HG03135 (cell line): ENCODE measurements at regions not wholly inside any gene's neighbourhood (a gene's known extent, or its start where the extent isn't known, plus 50 kb on each side); places are given as distances from the start of the nearest gene placed in this dataset.

ENCODE experiments used
- ATAC-seq: cut with Tn5 transposase; IDR thresholded peaks from one replicate; pipeline ENCODE4 v1.9.1; 2021; ENCODE audit warnings: mild to moderate bottlenecking, moderate library complexity; ENCODE audit not compliant: unreplicated experiment

GRCh38 chr10:105949721-105950120 lies 1214.8 kb downstream of the SORCS1 start:
- no peak for ATAC-seq

GRCh38 chr10:105925045-105925785 lies 1239.3 kb downstream of the SORCS1 start:
- no peak for ATAC-seq

DNA sequence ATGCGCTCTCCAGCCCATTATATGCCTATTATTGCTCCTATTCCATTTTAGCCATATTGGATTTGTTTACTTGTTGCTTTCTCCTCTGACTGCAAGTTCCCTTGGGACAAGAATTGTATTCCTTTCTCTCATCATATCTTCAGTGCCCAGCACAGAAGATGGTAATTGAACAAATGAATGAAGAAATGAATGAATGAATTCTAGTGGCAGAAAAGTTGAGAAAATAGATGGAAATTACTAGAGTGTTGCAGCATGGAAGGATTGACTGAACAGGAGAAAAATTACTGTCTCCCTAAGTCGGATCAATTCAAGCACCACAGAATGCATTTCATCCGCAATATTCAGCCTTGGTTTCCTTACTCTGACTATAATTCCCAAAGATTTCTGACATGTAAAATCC lies 1243.2 kb downstream of the SORCS1 start:
- ATAC-seq = no peak

DNA sequence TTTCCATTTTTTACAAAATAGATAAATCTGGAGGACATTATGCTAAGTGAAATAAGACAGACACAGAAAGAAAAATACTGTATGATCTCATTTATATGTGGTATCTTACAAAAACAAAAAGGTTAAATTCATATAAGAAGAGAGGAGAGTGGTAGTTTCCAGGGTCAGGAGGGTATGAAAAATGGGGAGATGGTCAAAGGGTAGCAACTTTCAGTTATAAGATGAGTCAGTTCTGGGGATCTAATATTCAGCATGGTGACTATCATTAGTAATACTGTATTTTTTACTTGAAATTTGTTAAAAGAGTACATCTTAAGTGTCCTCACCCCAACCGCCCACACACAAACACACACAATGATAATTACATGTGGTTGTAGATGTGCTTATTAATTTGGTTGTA lies 1250.1 kb downstream of the SORCS1 start:
- no peak for ATAC-seq

DNA sequence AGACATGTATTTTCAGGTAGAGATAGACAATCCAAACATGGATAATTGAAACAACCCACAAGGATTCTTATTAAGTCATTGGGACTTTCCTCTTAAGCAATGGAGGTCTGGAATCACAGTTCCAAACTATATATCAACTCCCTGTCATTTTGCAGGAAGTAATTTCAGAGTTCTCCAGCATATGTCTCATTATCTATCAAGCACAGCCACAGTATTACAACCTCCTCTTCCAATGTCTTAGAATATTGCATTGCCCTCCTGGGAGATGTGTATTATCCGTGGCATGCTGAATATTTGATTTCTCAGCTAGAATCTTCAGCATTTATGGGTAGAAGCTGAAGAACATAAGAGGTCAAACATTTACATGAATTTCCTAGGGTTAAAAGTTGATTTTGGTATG lies 1255.8 kb downstream of the SORCS1 start:
- ATAC-seq = no peak

DNA sequence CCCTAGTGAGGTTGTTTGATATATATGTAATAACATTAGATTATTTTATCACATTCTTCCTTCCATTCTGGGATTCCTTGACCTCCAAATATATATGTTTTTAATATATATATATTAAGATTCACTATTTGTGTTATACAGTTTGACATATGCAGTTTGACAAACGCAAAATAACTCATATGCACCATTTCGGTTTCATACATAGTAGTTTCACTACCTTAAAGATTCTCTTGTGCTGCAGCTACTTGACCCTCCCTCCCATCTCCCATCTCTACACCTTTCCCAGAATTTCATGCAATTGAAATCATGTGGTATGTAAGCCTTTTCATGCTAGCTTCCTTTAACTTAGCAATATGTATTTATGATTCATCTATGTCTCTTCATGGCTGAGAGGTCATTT lies 1244.4 kb downstream of the SORCS3 start:
- no peak for ATAC-seq

GRCh38 chr10:105879401-105879800 lies 1238.3 kb downstream of the SORCS3 start:
- ATAC-seq = no peak

DNA sequence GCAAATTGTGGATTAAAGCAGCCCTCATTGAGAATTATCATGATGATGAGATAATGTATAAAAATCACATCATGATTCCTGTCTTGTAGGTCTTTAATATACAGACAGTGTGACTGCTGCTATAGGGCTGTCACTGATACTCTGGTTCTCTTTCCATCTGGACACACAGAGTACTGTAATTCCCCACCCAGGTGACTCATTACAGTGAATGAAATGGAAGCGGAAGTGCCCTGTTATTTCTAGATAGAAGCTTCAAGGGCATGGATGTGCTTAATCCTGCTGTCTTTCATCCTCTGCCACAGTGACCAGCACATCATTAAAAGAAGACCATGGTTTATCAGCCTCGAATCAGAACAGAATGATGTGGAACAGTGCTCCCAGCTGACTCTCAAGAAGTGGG lies 1234.0 kb downstream of the SORCS3 start:
- no peak for ATAC-seq

- no peak for ATAC-seq
Measured at GRCh38 chr10:105872665-105873064, 1231.6 kb downstream of the SORCS3 start.

- ATAC-seq = no peak
Measured at GRCh38 chr10:105868935-105869334, 1227.8 kb downstream of the SORCS3 start.

DNA sequence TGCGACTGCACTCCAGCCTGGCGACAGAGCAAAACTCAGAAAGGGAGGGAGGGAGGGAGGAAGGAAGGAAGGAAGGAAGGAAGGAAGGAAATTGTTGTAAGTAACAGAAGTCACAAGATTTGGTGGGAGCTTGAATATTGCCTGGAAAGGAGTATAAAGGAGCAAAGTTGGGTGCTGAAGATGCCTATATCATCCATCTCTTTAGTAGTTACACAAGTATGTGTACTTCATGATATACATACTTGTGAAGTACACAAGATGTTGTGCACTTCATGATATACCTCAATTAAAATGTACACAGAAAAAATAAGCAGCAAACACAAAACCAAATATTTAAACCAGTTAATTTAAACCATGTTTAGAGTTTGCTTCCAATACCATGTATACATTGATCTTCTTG lies 1223.8 kb downstream of the SORCS3 start:
- no peak for ATAC-seq

DNA sequence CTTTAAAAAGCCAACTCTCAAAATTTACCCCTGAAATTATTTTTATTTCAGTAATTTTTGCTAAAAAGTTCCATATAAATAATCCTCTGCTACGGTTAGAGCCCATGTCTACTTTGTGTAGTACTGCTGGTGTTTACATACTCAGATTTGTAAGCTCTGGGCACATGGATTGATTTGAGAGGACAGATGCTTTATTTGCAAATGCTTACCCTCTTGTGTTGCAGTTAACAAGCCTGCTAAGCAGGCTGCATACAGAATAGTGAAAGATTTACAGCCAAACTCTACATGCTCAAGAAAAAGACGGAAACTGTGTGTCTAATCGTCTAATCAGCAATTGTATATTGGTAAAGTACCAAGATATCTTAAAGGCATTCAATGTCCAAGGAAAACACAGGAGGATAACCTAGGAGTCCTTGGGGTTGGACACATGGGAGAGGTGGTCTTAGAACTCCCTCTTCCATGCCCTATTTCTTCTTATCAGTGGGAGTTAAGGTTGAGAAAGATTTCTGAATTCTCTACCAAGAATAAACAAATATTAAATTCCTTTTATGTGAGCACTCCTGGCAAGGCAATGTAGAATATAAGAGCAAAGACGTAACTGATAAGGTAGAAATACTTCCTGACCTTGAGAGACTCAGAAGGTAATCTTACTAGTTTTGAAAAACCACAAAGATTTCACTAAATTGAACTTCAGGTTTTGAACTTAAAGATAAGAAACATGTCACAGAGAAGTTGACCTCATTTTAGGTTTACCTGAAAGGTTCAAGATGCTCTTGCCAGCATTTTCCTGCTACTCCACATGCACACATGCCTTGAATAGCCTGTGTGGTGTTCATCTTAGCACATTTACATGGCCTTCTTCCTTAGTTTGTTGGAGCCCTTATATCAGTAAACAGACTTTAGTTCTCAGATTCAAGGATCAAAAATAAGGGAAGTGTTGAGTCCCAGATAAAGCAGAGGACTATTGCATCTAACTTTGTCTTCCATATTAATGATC lies 1216.5 kb downstream of the SORCS3 start:
- ATAC-seq = no peak

DNA sequence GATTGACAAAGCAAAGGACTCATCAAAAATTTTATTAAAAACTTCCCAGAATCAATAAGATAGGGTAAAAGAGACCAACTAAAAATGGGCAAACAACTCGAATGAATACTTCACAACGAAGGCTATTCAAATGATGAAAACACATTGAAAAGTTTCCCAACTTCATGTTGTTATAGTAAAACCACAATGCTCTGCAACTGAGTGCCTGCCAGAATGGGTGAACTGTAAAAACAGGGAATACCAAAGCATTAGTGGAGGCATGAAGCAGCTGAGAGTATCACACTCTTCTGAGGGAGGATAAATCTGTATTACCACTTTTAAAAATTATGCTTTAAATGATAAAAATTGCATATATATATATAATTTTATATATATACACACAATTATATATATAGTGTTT lies 1214.7 kb downstream of the SORCS3 start:
- ATAC-seq = no peak

GRCh38 chr10:105844676-105845570 lies 1203.8 kb downstream of the SORCS3 start:
- ATAC-seq = no peak

- no peak for ATAC-seq
Measured at GRCh38 chr10:105844241-105844640, 1203.2 kb downstream of the SORCS3 start.

DNA sequence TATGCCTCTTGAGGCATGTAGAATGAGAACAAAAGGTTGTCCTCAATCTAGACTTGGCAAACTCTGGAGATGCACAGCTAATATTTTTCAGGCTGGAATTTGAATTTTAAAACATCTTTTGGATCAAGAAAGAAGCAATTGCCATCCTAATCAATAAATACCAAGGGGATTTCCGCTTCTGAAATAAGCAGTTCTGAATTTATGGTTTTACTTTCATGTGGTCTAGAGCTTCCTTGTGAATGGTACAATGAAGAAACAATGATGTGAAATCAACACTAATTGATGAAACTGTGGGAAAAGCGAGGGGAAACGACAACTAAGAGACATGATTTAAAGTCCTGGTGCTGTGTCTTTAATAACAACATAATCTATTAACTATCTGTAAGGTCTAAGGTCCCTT lies 1202.7 kb downstream of the SORCS3 start:
- no peak for ATAC-seq

GRCh38 chr10:105840288-105840770 lies 1199.2 kb downstream of the SORCS3 start:
- no peak for ATAC-seq

DNA sequence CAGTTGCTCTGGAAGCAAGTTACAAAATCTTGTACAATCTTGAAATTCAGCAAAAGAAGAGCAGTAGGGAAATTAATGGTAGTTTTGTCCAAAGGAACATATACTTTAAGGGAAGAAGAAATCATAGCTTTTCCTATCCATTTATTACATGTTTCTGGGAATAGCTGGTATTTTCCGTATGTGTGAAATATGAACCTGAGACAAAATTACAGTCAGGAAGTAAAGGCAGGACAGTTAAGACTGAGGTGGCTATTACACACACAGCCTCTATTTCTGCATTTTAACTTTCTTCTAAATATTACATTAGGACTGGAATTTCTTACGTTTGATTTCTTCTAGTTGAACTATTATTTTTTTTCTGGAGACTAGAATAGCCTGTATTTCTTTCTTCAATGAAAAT lies 1197.3 kb downstream of the SORCS3 start:
- no peak for ATAC-seq

GRCh38 chr10:105837951-105838350 lies 1196.9 kb downstream of the SORCS3 start:
- peak; percentile 92 for ATAC-seq

DNA sequence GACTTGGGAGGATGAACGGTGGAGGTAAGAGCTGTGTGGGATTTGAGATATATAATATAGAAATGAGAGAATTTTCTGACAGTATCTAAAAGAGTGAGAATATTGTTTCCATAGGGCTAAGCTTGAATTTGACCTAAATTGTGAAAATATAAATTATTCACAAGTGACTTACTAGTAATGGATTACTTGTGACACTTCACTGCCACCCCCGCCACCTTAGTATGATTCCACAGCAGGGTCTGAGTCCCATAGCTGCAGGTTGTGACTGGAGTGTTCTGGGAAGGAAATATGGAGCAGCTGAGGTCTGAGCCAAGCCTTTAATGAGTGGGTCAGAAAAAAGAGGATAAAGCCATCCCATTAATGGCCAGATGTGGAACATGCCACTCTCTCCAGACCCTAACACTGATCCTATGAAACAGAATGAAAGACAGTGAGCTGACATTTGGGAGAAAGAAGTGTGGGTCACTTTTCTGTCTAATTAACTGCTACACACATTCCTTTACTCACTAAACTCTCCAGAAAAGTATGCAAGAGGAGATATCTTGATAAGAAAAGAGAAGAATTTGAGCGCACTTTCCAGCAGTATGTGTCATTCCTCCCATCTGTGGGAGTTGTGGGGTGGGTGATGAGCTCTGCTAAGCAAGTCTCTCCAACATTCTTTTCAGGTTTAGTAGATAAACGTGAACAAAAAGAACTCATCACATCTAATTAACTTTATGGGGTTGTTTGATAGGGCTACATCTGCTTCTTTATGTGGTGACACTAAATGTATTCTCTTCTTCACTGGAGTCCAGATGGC lies 1193.4 kb downstream of the SORCS3 start:
- ATAC-seq = no peak
